ENCODE measurements at regions not wholly inside any gene's neighbourhood (a gene's known extent, or its start where the extent isn't known, plus 50 kb on each side); places are given as distances from the start of the nearest gene placed in this dataset.

DNA sequence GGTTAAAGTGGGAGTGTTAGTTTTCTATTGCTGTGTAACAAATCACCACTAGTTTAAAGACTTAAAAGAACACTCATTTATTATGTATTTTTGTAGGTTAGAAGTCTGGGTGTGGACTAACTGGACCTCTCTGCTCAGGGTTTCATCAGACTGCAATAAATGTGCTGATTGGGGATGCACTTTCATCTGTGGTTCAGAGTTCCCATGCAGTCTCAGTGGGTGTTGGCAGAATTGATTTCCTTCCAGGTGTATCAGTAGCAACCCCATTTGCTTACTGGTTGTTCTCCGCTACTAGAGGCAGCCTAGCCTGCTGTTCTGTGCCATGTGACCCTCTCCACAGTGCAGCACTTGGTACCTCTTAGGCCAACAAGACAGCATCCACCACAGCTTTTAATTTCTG lies 2200.5 kb downstream of the MAT2B start:
- no peak for DNase-seq

DNA sequence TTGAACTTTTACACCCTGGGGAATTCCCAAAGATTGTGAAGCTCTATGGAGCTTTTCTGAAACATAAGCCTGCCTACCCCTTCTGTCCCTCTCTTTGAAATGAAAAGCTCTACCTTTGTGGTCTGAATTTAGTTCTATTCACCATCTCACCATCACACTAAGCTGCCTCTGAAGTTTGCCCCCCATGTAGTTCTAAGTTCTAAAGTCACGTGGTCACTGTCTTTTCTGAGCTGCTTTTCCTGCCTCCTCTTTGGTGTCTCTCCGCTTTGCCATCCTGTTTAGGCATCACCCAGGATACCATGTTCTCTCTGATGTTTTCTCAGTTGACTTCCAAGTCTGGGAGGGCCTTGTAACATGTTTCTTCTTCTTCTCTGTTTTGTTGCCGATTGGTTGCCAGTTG lies 2206.6 kb downstream of the MAT2B start:
- no peak for DNase-seq

DNA sequence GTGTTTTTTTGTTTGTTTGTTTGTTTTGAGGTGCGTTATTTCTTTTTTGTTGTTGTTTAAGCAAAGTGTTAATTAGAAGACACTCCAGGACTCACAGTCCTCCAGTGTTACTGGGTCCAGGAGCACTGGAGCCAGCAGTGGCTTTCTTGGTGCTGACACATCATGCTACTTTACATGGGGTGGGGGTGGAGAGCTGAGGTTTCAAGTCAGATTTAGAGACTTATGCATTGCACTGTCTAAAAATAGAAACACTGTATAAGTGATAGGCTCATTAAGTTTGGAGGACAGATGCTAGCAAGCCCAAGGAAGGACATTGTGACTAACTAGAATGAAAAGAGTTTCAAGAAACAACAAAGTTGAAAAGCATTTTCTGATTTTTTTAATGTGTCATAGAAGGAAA lies 2209.2 kb downstream of the MAT2B start:
- peak; percentile 30 for DNase-seq

DNA sequence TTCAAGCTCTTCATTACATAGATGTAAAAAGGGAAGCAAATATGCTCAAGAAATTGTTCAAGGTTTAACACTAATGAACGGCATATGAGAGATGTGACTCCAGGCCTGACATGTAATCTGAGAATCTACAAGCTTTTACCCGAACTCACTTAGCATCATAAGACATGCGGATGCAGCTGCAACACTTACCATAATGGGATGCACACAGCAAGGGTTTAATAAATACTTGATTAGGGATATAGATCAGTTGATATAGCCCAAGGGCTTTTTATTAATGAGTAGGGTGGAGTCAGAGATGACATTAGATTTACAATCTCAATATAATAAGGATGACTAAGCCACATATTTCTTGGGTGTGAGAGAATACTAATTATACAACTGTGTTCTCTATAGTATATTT lies 2215.5 kb downstream of the MAT2B start:
- no peak for DNase-seq

DNA sequence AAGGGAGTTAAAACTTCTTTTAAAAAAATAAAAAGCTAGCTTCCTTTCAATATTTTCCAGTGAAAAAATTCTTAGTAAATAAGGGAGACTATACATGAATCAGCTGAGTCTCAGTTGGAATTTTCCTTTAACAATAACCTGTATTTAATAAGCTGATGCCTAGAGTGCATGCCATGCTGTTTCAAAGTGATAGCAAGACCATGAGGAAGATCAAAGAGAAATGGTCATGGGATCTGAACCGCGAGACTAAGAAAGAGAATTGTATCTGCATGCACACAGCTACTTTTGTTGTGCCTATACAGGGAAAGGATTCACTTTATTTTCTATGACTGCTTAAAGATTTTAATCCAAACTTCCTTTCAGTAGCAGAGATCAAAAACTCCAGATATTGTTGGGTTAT lies 2217.0 kb downstream of the MAT2B start:
- DNase-seq, result no peak

DNA sequence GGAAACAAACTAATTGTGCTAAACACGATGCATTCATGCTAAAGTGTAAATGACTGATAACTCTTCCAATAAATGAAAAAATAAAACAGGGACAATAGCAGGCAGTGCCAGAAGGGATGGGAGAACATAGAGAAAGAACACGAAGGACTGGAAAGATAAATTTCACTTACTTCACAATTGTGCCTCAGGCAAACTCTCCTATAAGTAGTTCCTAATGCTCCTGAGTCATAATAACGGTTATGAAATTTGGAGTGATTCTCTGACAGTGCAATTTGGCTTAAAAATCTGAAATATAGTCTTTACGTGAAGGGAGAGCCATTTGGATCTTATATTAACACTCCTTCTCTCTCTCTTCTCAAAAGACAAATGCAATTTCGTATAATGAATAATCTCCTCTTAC lies 2218.5 kb downstream of the MAT2B start:
- DNase-seq, result no peak

DNA sequence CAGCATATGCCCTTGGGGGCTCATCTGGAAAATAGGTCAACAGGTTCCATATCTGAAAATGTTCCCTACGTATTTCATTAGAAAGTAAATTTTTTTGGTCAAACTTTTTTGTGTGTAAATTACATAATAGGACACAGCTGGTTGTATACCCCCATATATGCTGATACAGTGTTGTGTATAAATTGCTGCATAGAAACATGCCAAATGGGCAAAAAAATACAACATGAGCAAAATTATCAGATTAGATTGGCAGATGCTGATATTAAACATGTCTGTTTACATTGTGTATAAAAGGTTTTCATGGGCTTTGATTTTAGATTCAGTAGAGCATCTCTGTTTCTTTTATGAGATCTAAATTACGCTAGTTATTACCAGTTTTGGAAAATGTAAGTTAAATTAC lies 2223.0 kb downstream of the MAT2B start:
- no peak for DNase-seq

DNA sequence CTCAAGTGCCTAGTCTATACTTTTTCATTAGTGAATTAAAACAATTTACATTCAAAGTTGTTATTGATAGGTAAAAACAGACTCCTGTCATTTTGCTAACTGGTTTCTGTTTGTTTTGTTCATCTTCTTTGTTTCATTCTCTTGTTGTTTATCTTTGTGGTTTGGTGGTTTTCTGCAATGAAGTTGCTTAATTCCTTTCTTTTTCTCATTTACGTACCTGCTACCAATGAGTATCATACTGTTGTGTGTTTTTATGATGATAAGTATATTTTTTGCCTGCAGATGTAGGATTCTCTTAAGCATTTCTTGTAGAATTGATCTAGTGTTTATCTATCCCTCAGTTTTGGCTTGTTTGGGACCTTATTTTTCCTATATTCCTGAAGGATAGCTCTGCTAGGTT lies 2230.0 kb downstream of the MAT2B start:
- no peak for DNase-seq

DNA sequence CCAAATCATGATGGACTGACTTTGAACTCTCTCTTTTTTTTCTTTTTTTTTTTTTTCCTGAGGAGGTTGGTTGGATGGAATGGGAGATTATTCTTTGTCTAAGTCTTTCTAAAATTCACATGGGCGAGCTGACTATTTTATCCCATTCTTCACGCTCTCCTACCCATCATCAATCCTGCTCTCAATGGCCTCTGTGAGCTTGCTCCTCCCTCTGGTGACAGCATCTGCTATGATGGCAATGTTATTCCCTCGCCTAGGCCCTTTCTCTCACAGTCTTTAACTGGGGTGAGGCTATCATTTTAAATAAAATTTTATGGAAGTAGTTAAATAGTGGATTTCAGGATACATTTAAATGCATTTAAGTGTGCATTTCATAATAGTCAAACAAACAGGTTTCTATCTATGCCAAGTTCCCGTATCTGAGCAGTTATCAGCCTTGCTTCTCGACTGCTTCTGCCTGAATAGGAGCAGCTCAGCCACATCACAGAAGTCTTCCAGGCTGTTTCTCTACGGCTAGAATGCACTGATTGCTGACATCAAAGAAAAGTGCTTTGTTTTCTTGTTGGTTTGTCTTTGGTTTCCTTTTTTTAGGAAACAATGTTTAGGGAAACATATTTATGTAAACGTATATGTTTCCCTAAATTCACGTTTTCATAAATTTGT lies 2233.8 kb downstream of the MAT2B start:
- DNase-seq, result no peak

DNA sequence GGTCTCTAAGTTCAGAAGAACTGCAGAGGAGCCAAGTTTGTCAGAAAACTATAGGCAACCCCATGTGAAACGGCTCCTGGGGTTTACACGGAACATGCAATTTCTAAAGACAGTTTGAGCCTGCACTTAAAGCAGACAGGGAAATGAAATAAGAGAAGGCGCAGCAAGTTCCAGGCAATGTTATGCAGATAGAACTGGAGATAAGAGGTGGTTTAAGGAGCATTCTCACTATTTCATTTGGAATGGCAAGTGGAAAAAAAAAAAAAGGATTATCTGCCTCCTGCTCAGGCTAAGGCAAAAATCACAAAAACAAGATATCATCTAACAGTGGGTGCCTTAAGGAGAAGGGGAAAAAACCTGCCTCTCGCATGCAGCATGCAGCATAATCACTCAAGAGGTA lies 2252.4 kb downstream of the MAT2B start:
- peak; percentile 3 for DNase-seq

DNA sequence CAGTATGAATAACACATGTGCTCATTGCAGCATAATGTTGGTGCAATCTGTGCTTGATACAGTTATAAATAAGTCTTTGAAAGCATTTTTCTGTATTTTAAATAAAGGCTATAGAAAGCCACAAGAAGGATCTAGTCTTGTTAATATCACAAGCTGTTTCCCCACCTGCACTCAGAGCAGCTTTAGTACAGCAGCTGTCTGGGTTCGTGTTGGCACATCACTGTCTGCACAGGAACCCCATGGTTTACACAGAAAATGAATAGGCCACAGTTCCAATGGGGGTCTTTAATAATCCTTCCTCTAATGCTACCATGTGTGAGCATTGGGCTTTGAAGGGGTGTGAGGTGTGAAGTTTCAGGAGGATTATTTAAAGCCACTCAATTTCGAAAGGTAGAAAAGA lies 2269.7 kb downstream of the MAT2B start:
- no peak for DNase-seq

DNA sequence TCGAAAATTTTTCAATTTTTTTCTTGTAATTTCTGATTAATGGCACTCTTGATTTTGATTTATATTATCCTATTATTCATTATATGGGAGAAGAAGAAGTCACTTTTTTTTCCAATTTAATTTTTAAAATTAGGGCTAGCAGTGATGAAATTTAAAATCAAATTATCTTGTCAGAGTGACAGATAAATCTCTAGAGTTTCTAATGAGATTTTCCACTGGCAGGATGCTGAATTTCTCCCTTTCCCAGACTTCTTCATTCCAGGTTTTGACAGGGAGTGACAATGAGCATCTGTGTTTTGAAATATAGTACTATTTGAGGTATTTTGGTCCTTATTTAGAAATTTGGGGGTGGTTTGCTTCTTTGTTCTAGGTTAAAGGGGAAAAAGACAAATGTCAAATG lies 2274.1 kb downstream of the MAT2B start:
- no peak for DNase-seq

DNA sequence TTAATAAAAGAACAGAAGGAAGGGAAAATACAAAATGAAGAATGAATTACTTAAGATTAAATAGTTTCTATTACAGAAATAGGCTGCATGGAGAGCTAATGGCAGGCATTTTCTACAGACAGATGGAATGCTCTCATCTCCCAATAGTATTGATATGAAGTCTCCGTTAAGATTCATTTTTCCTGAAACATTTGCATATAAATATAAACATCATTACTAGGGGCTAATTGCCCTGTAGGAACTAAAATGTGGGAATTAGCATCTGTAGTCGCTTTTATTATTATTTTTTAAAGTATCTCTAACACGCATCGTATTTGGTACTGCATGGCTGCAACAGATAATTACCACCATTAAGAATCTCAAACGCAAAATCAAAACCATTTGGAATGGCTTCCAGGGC lies 2275.5 kb downstream of the MAT2B start:
- DNase-seq, result no peak

DNA sequence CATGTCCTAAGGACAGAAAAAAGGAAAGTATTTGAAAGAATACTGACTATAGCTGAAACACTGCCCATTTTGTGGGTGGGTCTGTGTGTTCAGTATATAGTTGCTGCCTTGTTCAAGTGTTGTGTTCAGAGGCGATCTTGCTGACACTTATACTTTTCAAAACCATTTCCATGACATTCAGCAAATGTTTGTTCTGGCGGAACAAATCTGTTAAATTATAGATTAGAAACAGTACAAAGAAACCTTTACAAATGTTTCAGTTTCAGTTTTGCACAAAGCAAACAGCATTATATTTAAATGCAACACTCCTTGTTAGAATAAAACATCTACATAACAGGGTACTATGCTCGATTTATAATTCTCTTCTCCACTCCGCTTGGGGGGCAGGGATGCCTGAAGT lies 2276.3 kb downstream of the MAT2B start:
- no peak for DNase-seq

DNA sequence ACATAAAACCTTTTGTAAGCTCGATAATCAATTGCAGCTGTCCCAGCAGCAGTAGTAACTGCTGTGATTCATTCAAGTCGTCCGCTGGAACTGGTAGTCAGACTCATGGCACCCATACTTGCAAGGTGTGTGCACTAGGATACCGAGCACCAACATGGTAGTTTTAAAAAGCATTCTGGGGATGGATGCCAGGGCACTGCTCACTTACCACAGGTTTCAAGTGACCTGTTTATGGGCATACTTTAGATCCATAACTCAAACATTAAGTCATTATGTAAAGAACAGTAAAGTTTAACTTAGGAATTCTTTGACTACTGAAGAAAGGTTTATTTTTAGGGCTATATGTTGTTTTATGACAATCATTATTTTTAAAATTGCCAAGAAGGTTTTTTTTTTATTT lies 2277.6 kb downstream of the MAT2B start:
- no peak for DNase-seq

DNA sequence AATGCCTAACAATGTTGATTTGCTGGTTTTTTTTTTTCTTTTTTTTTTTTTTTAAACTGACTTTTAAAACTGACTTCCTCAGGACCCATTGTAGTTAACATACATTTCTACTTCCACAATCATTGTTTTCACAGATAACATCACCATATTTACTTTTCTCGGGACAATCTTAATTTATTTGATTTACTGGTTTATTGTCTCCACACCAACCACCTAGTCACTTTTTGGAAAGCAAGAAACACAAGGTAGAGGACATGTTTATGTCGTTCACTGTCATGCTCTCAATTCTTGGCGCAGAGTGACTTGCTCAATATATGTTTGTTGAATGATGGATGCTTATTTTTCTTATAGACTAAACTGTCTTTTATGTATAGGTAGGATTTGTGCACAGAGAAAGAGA lies 2280.7 kb downstream of the MAT2B start:
- DNase-seq, result no peak

DNA sequence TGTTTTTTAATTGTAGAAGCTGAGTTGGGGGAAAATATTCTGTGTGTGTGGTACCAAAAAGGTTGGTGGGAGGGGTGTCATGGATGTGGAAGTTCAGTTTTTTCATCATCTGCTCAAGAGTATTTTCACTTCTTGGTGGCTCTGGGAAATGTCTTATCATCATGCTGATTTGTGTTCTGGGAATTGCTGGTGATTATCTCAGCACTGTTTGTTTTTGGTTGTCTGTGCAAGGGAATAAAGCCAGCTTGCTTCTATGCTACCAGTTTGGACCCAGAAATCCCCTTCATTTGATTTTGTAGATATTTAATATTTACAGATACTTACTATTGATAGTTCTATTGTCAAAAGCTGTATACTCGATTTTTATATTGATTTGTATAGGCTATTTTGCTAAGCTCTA lies 2289.7 kb downstream of the MAT2B start:
- no peak for DNase-seq

DNA sequence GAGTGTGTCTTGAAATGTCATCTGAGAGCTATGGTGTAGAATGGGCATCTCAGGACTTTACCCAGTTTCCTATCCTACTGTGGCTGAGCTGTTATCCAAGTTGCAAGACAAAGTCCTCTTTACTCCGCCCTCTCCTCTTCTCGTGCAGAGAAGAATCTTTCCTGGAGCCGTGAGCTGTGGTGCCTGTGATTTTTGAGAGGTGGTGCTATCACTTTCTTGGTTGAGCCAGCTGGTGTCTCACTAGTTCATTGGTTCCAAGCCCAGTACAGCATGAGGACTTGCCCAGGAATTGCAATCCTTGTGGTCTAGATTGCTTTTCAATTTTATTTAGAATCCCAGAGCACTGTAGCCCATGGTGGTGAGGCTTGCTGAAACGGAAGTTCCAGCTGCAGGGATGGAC lies 2300.3 kb downstream of the MAT2B start:
- DNase-seq, result no peak

DNA sequence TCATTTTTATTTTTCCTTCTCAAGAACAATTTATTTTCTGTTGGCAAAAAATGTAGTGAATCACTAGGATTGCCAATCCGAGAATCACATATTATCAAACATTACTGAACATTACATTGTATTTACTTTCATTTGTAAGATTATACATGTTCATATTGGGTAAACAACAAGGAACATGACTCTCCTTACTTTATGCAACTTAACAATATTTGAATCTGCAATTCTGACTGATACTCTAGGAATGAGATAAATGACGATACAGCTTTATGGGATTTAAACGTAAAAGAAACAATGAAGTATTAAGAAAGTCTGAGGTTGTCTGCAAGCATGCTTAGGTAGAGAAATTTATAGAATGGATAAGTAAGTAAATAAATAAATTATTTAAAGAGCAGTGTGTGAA lies 2302.9 kb downstream of the MAT2B start:
- no peak for DNase-seq

DNA sequence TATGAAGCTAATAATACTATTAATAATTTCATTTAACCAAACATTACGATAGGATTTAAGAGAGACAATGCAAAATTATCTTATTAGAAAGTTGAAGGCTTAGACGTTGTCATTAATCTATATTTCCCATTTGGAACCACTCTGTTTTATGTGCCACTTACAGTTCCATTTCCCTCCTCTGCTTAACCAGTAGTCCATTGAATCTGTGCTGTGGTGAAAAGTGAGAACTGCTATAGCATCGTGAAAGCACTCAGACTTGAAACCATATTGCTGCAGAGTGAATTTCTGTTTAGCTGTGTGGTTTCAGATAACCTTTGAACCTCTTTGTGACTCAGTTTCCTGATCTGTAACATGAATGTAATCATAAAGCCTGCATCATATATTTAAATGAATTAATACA lies 2304.5 kb downstream of the MAT2B start:
- no peak for DNase-seq

DNA sequence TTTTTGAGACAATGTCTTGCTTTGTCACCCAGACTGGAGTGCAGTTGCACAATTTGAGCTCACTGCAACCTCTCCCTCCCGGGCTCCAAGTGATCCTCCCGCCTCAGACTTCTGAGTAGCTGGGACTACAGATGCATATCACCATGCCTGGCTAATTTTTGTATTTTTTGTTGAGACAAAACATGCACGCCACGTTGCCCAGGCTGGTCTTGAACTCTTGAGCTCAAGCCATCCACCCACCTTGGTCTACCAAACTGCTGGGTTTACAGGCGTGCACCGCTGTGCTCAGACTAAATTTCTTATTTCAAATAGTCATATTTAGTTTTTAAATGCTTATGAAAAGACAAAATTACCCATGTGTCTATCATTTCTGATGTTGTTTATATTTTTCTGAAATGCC lies 2324.1 kb downstream of the MAT2B start:
- DNase-seq, result no peak

DNA sequence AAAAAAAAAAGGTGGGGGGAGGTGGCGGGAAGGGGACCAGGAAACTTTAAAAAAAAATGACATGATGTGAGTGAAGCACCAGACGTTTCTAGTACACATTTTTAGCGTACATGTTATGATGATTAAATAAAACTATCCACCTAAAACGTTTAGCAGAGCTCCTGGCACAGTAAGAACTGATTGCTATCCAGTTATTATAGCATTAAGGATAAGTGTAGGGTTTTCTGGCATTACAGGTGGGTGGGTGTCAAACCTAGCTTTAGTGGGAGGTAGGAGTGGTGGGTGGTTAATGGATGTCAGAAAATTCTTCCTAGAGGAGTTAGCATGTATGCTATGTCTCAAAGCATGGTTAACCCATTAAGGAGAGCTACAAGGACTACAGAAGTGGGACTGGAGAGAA lies 2329.5 kb downstream of the MAT2B start:
- DNase-seq, result no peak

DNA sequence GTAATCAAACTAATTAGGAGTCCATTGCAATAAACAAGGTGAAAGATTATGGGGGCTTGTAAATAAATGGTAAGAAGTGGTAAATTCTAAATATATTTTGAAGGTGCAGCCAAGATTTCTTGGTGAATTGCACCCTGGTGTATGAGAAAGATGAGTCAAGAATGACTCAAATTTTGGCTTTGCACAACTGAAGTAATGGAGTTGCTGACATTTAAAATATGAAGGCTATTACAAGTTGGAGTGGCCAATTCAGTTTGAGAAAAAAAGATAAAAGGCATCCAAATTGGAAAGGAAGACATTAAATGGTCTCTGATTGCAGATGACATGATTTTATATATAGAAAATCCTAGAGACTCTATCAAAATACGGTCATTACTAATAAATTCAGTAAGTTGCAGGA lies 2330.6 kb downstream of the MAT2B start:
- DNase-seq, result no peak

DNA sequence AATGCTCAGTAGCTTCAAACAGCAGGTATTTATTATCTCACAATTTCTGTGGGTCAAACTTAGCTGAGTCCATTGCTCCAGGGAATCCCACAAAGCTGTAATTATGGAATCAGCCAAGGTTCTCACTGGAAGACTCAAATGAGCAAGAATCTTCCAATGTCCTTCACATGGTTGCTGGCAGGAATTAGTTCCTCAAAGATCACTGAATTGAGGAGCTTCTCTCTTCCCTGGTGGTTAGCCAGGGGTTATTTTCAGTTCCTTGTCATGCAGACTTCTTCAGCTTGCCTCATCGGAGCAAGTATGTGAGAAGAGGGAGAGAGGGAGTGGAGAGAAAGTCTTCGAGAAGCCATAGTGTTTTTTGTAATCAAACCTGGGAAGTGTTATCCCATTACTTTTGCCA lies 2331.9 kb downstream of the MAT2B start:
- no peak for DNase-seq

DNA sequence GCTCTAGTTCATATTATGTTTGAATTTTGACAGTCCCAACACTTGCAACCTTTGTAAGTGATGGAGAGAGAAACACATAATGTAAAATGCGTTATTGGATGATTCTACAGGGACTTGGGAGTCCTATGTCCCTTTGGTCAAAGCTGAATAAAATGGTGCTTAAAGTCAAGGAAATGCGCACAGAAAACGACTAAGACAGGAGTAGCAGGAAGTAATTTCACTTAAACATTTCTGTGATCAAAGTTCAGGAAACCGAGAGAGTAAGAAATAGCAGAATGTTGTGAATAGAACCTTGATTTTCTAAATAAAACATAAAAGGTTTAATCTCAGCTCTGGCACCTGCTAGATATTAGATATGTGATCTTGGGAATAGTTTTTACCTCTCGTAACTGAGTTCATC lies 2339.2 kb downstream of the MAT2B start:
- no peak for DNase-seq
